WTC11 (cell line): ENCODE measurements at regions not wholly inside any gene's neighbourhood (a gene's known extent, or its start where the extent isn't known, plus 50 kb on each side); places are given as distances from the start of the nearest gene placed in this dataset.

Experiments used
- ATAC-seq: fragments of 200-7000 bp; cut with Tn5 transposase; 2 replicates; pipeline ENCODE4 v1.10.0; 2021; ENCODE audit warnings: mild to moderate bottlenecking, moderate library complexity
- CTCF ChIA-PET: fragments of 300-600 bp; sonication (Branson Sonifier 250); formaldehyde crosslinking; loops from one replicate; lab custom pipeline; 2021; ENCODE audit warnings: antibody characterized with exemption; lab: Charles Lee
- POLR2A ChIA-PET: fragments of 350-600 bp; sonication (Branson Sonifier 250); formaldehyde crosslinking; loops from one replicate; lab custom pipeline; 2021; ENCODE audit warnings: antibody characterized with exemption; lab: Charles Lee
- DNase-seq: peaks from one replicate; pipeline ENCODE4 v3.0.0; 2021; ENCODE audit warnings: low spot score
- H3K27ac Mint-ChIP-seq: 2 replicates; pipeline ENCODE4 v1.8.0; 2021; ENCODE audit warnings: mixed read lengths
- H3K27me3 Mint-ChIP-seq: 2 replicates; pipeline ENCODE4 v1.8.0; 2021; ENCODE audit warnings: low read depth, mild to moderate bottlenecking, moderate library complexity, mixed read lengths
- H3K36me3 Mint-ChIP-seq: 2 replicates; pipeline ENCODE4 v1.8.0; 2021; ENCODE audit warnings: mixed read lengths
- H3K4me1 Mint-ChIP-seq: 2 replicates; pipeline ENCODE4 v1.8.0; 2022; ENCODE audit warnings: mixed read lengths
- H3K4me3 Mint-ChIP-seq: 2 replicates; pipeline ENCODE4 v1.8.0; 2021; ENCODE audit warnings: mild to moderate bottlenecking, moderate library complexity, mixed read lengths
- H3K9me3 Mint-ChIP-seq: 2 replicates; pipeline ENCODE4 v1.8.0; 2021; ENCODE audit warnings: mixed read lengths
- ATF1 ChIP-seq: sonication (generic); formaldehyde crosslinking; IDR thresholded peaks from 2 replicates; pipeline ENCODE4 v1.8.1; 2023; ENCODE audit warnings: mild to moderate bottlenecking, moderate library complexity, missing genetic modification reagents
- ATF2 ChIP-seq: sonication (generic); formaldehyde crosslinking; IDR thresholded peaks from 2 replicates; pipeline ENCODE4 v1.8.1; 2022; ENCODE audit warnings: low read depth, missing genetic modification reagents, borderline replicate concordance
- CDX4 ChIP-seq: fragments of 250-450 bp; sonication (Bioruptor Pico); IDR thresholded peaks from 2 replicates; pipeline ENCODE4 v1.9.0; 2021; ENCODE audit warnings: moderate library complexity, mild to moderate bottlenecking, inconsistent platforms, borderline replicate concordance
- FOXP1 ChIP-seq: sonication (generic); formaldehyde crosslinking; IDR thresholded peaks from 2 replicates; pipeline ENCODE4 v1.8.0; 2022; ENCODE audit warnings: missing genetic modification reagents, mild to moderate bottlenecking, moderate library complexity, borderline replicate concordance
- HMGA2 ChIP-seq: fragments of 250-450 bp; sonication (Bioruptor Pico); IDR thresholded peaks from 2 replicates; pipeline ENCODE4 v1.4.0; 2021; ENCODE audit warnings: mild to moderate bottlenecking, moderate library complexity
- HMGXB4 ChIP-seq: sonication (generic); formaldehyde crosslinking; IDR thresholded peaks from 2 replicates; pipeline ENCODE4 v1.8.1; 2023; ENCODE audit warnings: mild to moderate bottlenecking, moderate library complexity, missing genetic modification reagents
- JAZF1 ChIP-seq: fragments of 250-450 bp; sonication (Bioruptor Pico); IDR thresholded peaks from 2 replicates; pipeline ENCODE4 v1.9.0; 2021; ENCODE audit warnings: moderate library complexity, mild to moderate bottlenecking, inconsistent platforms
- NFATC4 ChIP-seq: fragments of 250-450 bp; sonication (Bioruptor Pico); IDR thresholded peaks from 2 replicates; pipeline ENCODE4 v1.9.0; 2021; ENCODE audit warnings: mild to moderate bottlenecking
- NR1H2 ChIP-seq: sonication (generic); formaldehyde crosslinking; IDR thresholded peaks from 2 replicates; pipeline ENCODE4 v1.9.0; 2021; ENCODE audit warnings: mild to moderate bottlenecking, moderate library complexity, missing genetic modification reagents
- OVOL2 ChIP-seq: fragments of 250-450 bp; sonication (Bioruptor Pico); IDR thresholded peaks from 2 replicates; pipeline ENCODE4 v1.9.0; 2021; ENCODE audit warnings: mild to moderate bottlenecking, borderline replicate concordance
- PREB ChIP-seq: sonication (generic); formaldehyde crosslinking; IDR thresholded peaks from 2 replicates; pipeline ENCODE4 v1.8.1; 2022; ENCODE audit warnings: mild to moderate bottlenecking, missing genetic modification reagents, moderate library complexity, borderline replicate concordance
- RELA ChIP-seq: sonication (generic); formaldehyde crosslinking; IDR thresholded peaks from 2 replicates; pipeline ENCODE4 v1.8.1; 2022; ENCODE audit warnings: missing genetic modification reagents, mild to moderate bottlenecking, borderline replicate concordance
- SMAD3 ChIP-seq: sonication (generic); formaldehyde crosslinking; IDR thresholded peaks from 2 replicates; pipeline ENCODE4 v1.8.0; 2022; ENCODE audit warnings: missing genetic modification reagents, mild to moderate bottlenecking, borderline replicate concordance
- ZNF219 ChIP-seq: sonication (generic); formaldehyde crosslinking; IDR thresholded peaks from 2 replicates; pipeline ENCODE4 v1.8.0; 2023; ENCODE audit warnings: missing genetic modification reagents, mild to moderate bottlenecking, borderline replicate concordance
- ZNF232 ChIP-seq: sonication (generic); formaldehyde crosslinking; IDR thresholded peaks from 2 replicates; pipeline ENCODE4 v1.8.0; 2022; ENCODE audit warnings: mild to moderate bottlenecking, missing genetic modification reagents
- ZNF263 ChIP-seq: sonication (generic); formaldehyde crosslinking; IDR thresholded peaks from 2 replicates; pipeline ENCODE4 v1.8.1; 2022; ENCODE audit warnings: low read depth, mild to moderate bottlenecking, moderate library complexity, missing genetic modification reagents
- ZNF281 ChIP-seq: sonication (generic); formaldehyde crosslinking; IDR thresholded peaks from 2 replicates; pipeline ENCODE4 v1.8.0; 2023; ENCODE audit warnings: mild to moderate bottlenecking, missing genetic modification reagents
- ZNF416 ChIP-seq: fragments of 250-450 bp; sonication (Bioruptor Pico); IDR thresholded peaks from 2 replicates; pipeline ENCODE4 v1.9.0; 2021; ENCODE audit warnings: mild to moderate bottlenecking, inconsistent platforms
- ZNF512 ChIP-seq: sonication (generic); formaldehyde crosslinking; IDR thresholded peaks from 2 replicates; pipeline ENCODE4 v1.8.1; 2022; ENCODE audit warnings: missing genetic modification reagents, borderline replicate concordance

- DNase-seq (no peak), ATAC-seq (no peak)
- H3K4me1 Mint-ChIP-seq: peaks cover 6% of the 10 kb centered on the region
- peaks cover 4% of the 10 kb centered on the region for H3K9me3 Mint-ChIP-seq
- CTCF ChIA-PET: no interaction called here
- H3K27me3 Mint-ChIP-seq: no peaks in the 10 kb centered on the region
- H3K27ac Mint-ChIP-seq: no peak overlapping the region
- H3K4me3 Mint-ChIP-seq: no peak overlapping the region
- POLR2A ChIA-PET: no interaction called here
- H3K36me3 Mint-ChIP-seq: peaks cover 2% of the 10 kb centered on the region; the same call in 1 of the 2 replicates
- TF ChIP-seq JAZF1 (CRISPR knock-in tag) (no peak), ZNF281 (no peak), ATF2 (CRISPR knock-in tag) (no peak), ZNF232 (CRISPR knock-in tag) (no peak), SMAD3 (no peak), RELA (no peak), HMGA2 (no peak), FOXP1 (CRISPR knock-in tag) (no peak), ZNF512 (CRISPR knock-in tag) (no peak), NFATC4 (CRISPR knock-in tag) (no peak), ZNF416 (CRISPR knock-in tag) (no peak), ATF1 (CRISPR knock-in tag) (no peak), OVOL2 (CRISPR knock-in tag) (no peak), HMGXB4 (CRISPR knock-in tag) (no peak), NR1H2 (CRISPR knock-in tag) (no peak), ZNF263 (CRISPR knock-in tag) (no peak), ZNF219 (no peak), CDX4 (no peak), PREB (no peak)
- TF ChIP-seq, all 79 proteins: peak for 0
Observed at GRCh38 chr6:113526553-113526952, 330.6 kb upstream of the MARCKS start.
